ENCODE measurements at regions not wholly inside any gene's neighbourhood (a gene's known extent, or its start where the extent isn't known, plus 50 kb on each side); places are given as distances from the start of the nearest gene placed in this dataset.
A peak's percentile ranks its signal among the peaks of the same experiment; 100 is the strongest.

DNA sequence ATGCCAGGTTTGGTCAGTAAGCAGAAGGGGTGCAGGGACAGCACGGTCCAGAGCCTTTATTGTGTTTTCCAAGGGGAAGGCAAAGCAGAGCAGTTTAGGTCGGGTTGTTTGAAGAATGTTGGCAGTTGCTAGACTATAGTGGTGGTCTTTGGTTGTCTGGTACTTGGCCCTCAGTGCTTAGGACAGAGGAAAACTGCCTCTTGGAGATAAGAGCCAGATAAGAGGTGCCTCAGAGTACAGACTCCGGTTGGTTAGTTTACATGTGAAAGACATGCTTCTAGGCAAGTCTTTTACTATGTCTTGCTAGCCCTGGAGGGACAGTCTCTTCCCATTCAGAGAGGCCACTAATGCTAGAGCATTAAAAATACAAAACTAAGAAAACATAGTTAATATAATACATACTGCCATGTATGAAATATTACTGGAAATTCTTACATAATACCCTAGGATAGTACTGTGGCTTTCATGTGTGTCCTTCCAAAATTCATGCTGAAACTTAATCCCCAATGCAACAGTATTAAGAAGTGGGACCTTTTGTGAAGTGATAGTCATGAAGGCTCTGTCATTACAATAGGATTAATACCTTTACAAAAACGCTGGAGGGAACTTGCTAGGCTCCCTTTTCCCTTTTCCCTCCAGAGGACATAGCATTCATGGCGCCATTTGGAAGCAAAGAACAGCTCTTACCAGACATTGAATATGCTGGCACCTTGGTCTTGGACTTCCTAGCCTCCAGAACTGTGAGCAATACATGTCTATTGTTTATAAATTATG lies 280.4 kb downstream of the TMEM167A start:
- Histone ChIP-seq H3K27ac (no peak overlapping the region), H3K4me3 (no peak overlapping the region), H3K4me1 (no peaks in the 10 kb centered on the region), H3K27me3 (no peaks in the 10 kb centered on the region), H3K9me3 (no peaks in the 10 kb centered on the region), H3K36me3 (no peaks in the 10 kb centered on the region)
- 64 to 71% methylated on average over 5 of the region's 5 CpGs for WGBS, 2 donors
- DNase-seq (ENCODE audit: low spot score in 2 of 2) = no peak
- TF ChIP-seq POLR2A (IDR thresholded peaks at IDR 0.05) (no peak), EP300 (IDR thresholded peaks at IDR 0.05) (no peak)
- TF ChIP-seq, protein P1, sequence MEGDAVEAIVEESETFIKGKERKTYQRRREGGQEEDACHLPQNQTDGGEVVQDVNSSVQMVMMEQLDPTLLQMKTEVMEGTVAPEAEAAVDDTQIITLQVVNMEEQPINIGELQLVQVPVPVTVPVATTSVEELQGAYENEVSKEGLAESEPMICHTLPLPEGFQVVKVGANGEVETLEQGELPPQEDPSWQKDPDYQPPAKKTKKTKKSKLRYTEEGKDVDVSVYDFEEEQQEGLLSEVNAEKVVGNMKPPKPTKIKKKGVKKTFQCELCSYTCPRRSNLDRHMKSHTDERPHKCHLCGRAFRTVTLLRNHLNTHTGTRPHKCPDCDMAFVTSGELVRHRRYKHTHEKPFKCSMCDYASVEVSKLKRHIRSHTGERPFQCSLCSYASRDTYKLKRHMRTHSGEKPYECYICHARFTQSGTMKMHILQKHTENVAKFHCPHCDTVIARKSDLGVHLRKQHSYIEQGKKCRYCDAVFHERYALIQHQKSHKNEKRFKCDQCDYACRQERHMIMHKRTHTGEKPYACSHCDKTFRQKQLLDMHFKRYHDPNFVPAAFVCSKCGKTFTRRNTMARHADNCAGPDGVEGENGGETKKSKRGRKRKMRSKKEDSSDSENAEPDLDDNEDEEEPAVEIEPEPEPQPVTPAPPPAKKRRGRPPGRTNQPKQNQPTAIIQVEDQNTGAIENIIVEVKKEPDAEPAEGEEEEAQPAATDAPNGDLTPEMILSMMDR (IDR thresholded peaks at IDR 0.05) = no peak

DNA sequence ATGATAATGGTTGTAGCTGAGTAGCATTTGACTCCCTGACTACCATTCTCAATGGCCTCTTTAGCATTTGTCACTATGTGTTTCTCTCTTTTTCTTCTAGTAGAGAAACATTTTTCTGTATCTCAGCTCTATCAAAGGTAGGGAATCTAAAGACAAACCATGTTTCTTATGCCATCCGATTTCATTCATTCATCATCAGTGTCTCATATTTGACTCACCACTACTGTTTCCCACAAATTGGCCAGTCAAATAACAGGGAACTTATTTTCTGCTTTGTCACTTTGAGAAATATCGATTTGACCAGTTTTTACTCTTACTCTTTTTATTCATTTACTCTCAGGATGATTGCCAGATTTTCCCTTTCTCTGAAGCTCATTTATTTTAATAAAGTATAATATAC lies 282.3 kb downstream of the TMEM167A start:
- no peaks in the 10 kb centered on the region for H3K36me3 ChIP-seq
- 84 to 93% methylated on average over 2 of the region's 2 CpGs for WGBS, 2 donors
- no peak for DNase-seq (ENCODE audit: low spot score in 2 of 2)
- no peaks in the 10 kb centered on the region for H3K9me3 ChIP-seq
- TF ChIP-seq EP300 (IDR thresholded peaks at IDR 0.05) = no peak
- no peak for TF ChIP-seq POLR2A (IDR thresholded peaks at IDR 0.05)
- TF ChIP-seq, protein P1 (IDR thresholded peaks at IDR 0.05) = no peak
- H3K27ac ChIP-seq = no peak overlapping the region
- no peak overlapping the region for H3K4me3 ChIP-seq
- no peaks in the 10 kb centered on the region for H3K27me3 ChIP-seq
- no peaks in the 10 kb centered on the region for H3K4me1 ChIP-seq

DNA sequence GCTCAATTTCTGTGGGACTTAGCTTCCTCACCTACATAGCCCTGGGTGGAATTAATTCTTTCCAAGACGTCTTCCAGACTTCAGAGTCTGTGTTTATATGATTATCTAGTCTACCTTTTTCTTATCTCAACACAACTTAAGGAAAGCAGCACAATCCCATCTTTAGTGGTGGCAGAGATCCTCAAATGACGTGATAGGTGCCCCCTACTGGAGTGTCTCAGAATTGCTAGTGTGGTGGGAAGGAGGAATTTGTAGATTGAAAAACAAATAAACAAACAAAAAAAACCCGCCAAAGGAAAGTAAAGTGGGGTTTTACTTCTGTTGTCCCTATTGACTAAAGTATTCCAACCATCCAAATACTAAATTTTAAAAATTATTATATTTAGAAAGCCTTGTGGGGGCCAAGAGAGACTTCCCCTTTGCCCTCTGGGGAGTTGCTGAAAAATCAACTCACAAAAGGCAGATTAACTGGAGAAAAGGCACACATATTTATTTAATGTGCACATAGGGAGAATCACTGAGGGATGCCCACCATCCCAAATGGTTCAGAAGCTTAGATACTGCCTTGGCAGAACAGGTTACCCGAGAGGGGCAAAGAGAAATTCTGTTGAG lies 283.3 kb downstream of the TMEM167A start:
- Histone ChIP-seq H3K36me3 (no peaks in the 10 kb centered on the region), H3K27ac (no peak overlapping the region), H3K27me3 (no peaks in the 10 kb centered on the region), H3K4me3 (no peak overlapping the region), H3K9me3 (no peaks in the 10 kb centered on the region), H3K4me1 (no peaks in the 10 kb centered on the region)
- DNase-seq (ENCODE audit: low spot score in 2 of 2) = peak in 1 of 2 donors; percentile 15
- 54% methylated on average over 4 of the region's 4 CpGs for WGBS, 2 donors
- TF ChIP-seq POLR2A (IDR thresholded peaks at IDR 0.05) = no peak
- TF ChIP-seq, protein P1 (IDR thresholded peaks at IDR 0.05) = peak in 4 of 5 experiments; percentile 37 to 52 (median 44)

DNA sequence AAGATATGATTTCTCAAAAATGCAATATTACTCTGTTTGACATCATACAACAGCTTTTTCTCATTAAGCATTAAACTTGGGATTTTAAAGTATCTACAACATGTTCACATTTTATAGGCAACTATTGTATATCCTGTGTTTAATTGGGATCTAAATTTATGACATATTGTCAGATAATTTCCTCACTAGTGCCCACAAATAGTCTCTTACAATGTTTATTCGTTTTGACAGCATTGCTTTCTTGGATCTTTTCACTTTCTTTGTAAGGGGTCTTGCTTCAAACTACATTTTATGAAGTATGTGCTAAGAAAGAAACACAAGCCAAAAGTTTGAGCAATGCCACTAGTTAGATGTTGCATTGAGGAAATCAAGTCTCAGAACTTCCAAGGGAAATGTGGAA lies 285.1 kb downstream of the TMEM167A start:
- Histone ChIP-seq H3K9me3 (no peaks in the 10 kb centered on the region), H3K27me3 (no peaks in the 10 kb centered on the region), H3K27ac (no peak overlapping the region), H3K36me3 (no peaks in the 10 kb centered on the region), H3K4me1 (no peaks in the 10 kb centered on the region), H3K4me3 (no peak overlapping the region)
- WGBS, 2 donors = 63 to 80% methylated on average over 1 of the region's 1 CpG
- TF ChIP-seq, protein P1 (IDR thresholded peaks at IDR 0.05) = no peak
- TF ChIP-seq EP300 (IDR thresholded peaks at IDR 0.05) (no peak), POLR2A (IDR thresholded peaks at IDR 0.05) (no peak)
- no peak for DNase-seq (ENCODE audit: low spot score in 2 of 2)

DNA sequence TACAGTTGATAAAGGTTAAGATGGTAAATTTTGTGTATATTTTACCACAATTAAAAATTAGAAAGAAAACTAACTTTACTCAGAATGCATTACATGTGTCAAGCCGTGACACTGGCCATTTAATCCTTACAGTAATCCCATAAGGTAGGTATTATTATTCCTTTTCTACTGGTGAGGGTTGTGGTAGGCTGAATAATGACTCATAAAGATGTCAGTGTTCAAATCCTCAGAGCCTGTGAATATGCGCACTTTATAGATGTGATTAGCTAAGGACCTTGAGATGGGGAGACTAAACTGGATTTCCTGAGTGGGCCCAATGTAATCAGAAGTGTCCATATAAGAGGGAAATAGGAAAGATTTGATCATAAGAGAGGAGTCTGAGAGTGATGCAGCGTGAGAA lies 288.1 kb downstream of the TMEM167A start:
- Histone ChIP-seq H3K4me1 (no peaks in the 10 kb centered on the region), H3K27ac (no peak overlapping the region), H3K27me3 (no peaks in the 10 kb centered on the region), H3K36me3 (no peaks in the 10 kb centered on the region), H3K9me3 (no peaks in the 10 kb centered on the region), H3K4me3 (no peak overlapping the region)
- no peak for TF ChIP-seq EP300 (IDR thresholded peaks at IDR 0.05)
- TF ChIP-seq, protein P1 (IDR thresholded peaks at IDR 0.05) = no peak
- no peak for TF ChIP-seq POLR2A (IDR thresholded peaks at IDR 0.05)
- DNase-seq (ENCODE audit: low spot score in 2 of 2) = no peak
- WGBS, 2 donors = 93 to 99% methylated on average over 3 of the region's 3 CpGs

All from tibial nerve (tissue), 4 donors.